SK-N-SH (cell line): ENCODE measurements at regions not wholly inside any gene's neighbourhood (a gene's known extent, or its start where the extent isn't known, plus 50 kb on each side); places are given as distances from the start of the nearest gene placed in this dataset.

Experiments
- ELF1 ChIP-seq: IDR thresholded peaks from 2 replicates; pipeline ENCODE4 v1.4.0; 2012
- JUND ChIP-seq: IDR thresholded peaks from 2 replicates; pipeline ENCODE4 v1.4.0; 2012
- RAD21 ChIP-seq: IDR thresholded peaks from 2 replicates; pipeline ENCODE4 v1.6.1; 2012; ENCODE audit warnings: mild to moderate bottlenecking, low read length
- SIN3A ChIP-seq: IDR thresholded peaks from 2 replicates; pipeline ENCODE4 v1.6.1; 2012; ENCODE audit warnings: low read depth, mild to moderate bottlenecking, low read length, moderate library complexity, borderline replicate concordance

- TF ChIP-seq RAD21: no peak
- no peak for TF ChIP-seq ELF1
- no peak for TF ChIP-seq JUND
- TF ChIP-seq SIN3A: no peak
Observed at GRCh38 chr5:2192496-2192895, 309.8 kb upstream of the IRX4 start.
